D341Med (cell line): ENCODE measurements at regions not wholly inside any gene's neighbourhood (a gene's known extent, or its start where the extent isn't known, plus 50 kb on each side); places are given as distances from the start of the nearest gene placed in this dataset.

Source experiments
- DNase-seq: peaks from one replicate; pipeline ENCODE4 v3.0.0; 2012; ENCODE audit warnings: low spot score

- DNase-seq: no peak
These were observed 178.4 kb downstream of the MRPL14 start for GRCh38 chr6:43948527-43949485.

DNA sequence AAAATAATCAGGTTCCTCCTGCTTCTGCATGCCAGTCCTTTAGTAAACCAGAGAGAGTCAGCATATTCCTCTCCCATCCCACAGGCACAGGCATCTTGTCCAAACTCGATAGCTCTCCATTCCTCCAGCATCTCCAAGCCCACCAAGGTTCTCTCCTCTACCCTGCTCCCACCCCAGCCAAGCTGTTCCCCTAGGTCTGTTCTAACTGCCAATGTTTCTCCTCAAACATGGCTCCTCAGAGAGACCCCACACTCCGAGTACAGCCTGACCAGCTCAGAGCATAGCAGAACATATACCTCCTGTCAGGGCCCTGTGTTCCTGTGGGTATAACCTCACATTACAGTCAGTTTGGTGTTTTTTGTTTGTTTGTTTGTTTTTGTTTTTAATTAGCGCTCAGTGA is 177.8 kb downstream of the VEGFA start:
- DNase-seq: no peak

DNA sequence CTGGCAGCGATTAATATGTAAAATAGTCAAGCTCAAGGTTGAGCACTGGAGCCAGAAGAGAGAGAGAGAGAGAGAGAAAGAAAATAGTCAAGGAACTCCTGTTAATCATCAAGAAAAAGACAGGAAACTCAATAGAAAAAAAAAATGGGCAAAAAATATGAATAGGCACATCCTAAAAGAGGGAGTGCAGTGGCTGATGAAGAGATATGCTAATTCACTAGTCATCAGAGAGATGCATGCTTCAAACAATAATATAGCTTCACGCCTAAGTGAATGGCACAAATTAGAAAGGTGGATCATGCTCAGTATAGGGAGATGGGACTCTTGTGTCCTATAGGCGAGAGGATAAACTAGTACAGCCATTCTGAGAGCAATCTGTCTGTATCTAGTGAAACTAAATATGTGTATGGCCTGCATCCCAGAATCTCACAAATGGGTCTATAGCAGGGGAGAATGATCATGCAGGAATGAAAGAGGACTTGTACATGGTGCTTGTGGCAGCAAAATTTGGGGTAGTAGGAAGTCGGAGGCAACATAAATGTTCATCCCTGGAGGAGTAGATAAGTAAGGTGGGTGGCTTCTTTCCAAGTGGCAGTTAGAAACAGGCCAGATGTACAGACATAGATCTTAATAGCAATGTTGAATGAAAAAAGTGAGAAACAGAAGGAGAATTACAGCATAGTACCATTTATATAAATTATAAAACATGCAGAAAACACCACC is 176.8 kb downstream of the VEGFA start:
- no peak for DNase-seq

DNA sequence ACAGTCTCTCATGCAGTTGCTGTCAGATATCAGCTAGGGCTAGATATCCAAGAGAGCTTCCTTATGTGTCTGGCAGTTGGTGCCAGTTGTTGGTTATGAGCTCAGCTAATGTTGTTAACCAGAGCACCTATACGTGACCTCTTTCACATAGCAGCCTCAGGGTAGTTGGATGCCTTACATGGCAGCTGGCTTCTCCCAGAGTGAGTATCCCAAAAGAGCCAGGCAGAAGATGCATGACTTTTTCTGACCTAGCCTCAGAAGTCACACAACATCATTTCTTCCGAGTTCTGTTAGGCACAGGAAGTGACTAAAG is 175.7 kb downstream of the VEGFA start:
- no peak for DNase-seq

DNA sequence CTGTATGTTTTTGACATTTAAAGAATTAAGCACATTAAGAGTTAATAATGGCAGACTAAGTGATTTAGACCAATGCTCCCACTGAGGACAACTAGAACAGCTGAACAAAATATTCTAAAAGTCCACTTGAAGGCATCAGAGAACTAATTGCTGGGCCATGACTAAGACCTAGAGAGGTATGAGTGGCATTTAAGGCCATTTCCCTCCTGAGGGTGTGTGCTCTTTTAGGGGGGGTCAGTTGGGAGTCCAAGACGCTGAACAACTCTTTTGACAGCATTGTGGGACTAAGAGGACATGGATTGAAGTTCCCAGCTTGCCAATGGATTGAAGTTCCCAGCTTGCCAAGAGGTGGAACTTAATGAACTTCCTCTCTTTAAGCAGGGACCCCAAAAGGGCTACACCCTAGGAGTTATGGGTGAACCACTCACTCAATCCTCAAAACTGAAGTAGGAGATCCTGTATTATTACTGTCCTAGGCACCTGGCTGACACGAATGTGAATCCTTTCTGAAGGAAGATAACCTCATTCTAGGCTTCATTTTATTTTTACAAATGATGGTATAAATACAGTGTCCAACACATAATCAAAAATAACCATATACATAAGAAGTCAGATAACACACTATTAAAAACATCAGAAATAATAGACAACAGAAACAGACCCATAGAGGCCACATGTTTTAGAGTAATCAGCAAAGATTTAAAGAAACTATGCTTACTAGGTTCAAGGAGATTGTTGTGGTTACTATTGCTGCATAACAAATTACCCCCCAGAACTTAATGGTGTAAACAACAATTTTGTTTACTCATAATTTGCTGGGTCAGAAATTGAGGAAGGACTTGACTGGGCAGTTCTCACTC is 175.1 kb downstream of the VEGFA start:
- DNase-seq: no peak

DNA sequence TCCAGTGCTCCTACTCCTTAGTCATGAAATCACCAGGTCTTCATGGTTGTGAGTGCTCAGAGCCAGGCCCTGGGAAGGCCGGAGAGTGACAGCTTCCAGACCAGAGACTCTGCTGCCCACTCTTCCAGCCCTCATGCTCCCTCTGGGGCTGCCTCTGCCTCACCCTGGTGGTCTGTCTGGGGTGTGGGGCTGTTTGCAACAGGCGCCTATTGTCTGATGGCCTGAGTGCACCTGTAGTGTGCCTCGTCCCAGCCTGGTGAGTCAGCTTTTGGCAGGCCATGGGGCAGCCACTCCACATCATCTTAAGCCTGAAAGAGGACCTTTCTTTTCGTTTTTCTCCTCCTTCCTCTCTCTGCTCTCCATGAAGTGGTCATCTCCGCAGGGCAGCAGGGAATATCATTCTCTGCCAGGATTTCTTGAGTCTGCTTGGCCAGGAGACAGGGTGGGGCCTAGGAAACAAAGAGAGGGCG is 173.8 kb downstream of the VEGFA start:
- no peak for DNase-seq

GRCh38 chr6:43943099-43943766 is 173.2 kb downstream of the VEGFA start:
- DNase-seq: no peak

DNA sequence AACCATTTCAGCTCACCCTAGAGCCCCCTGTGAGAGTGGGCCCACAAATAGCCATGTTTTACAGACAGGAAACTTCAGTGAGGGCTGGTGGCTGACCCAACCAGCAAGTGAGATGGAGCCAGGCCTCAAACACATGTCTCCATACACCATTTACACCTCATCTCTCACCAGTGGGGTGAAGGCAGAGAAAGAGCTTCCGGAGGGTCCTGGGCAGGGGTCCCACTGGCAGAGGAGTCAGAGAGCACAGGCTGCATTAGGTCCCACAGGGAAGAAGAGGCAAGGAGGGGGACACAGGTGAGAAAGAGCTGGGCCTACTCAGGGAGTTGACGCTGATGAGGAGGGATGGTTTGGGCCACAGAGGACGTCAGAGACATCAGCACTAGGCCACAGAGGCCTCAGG is 172.6 kb downstream of the VEGFA start:
- no peak for DNase-seq

- peak; percentile 70 for DNase-seq
These were observed 172.0 kb downstream of the VEGFA start for GRCh38 chr6:43942011-43942442.

- no peak for DNase-seq
These were observed 171.2 kb downstream of the VEGFA start for GRCh38 chr6:43941174-43941573.

DNA sequence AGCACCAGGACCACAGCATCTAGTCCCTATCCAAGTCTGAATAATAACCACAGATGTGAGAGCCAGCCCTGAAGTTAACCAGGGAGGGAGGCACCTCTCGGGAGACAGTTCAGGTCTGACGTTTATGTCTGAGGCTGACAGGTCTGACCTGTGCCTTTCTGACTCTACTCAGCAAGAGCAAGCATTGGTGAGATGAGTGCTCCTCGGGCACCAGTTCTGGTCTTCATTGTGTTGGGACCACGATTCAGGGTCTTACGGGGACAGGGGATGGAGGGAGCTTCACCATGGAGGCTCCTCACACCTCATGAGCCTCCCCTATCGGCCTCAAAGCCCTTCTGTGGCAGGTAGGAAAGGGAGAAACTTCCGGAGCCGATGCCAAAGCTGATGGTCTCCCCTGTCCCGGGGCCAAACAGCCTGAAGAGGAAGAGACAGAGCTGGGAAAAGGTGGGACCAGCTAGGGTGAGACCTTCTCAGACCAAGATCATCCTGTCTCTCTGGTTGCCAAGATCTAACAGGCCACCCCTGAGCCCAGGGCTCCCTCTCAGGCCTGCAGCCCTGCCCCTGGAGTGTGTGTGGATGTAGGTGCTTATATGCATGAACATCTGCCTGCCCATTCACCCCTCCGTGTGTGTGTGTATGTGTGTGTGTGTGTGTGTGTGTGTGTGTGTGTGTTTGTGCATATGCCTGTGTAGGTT is 170.5 kb downstream of the VEGFA start:
- DNase-seq: no peak

GRCh38 chr6:43940071-43940392 is 170.0 kb downstream of the VEGFA start:
- no peak for DNase-seq

DNA sequence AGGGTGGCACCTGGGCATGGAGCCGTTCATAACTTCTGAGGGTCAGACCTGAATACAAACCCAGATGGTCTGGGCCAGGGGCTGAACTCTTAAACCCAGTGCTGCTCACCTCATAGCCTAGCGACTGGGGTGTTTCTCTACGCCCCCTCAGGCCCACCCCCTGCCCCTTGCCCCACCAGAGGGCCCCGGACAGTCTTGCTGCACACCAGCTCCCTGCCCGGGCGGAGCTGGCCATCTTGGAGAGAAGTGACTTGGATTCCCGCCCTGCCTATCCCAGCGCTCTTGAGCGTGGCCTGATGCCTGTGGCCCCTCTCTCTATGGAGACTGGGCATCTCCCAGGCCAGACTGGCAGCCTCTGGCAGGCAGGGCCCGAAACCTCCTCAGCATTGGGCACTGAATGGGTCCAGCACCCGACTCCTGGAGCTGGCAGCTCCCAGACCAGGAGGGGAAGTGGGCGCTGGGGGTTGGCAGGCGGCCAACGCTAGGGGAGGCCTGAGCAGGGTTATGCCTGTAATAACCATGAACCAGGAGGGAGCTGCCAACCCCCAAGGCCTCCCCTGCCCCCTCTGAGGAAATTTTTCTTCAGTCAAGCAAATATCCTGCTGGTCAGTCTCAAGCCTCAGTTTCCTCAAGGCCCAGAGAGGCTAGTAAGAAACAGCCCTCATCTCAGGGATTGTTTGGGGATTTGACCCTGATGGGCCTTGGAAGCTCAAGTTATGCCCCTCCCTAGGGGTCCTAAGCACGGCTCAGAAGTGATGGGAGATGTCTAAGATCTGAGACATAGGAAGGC is 169.5 kb downstream of the VEGFA start:
- no peak for DNase-seq

DNA sequence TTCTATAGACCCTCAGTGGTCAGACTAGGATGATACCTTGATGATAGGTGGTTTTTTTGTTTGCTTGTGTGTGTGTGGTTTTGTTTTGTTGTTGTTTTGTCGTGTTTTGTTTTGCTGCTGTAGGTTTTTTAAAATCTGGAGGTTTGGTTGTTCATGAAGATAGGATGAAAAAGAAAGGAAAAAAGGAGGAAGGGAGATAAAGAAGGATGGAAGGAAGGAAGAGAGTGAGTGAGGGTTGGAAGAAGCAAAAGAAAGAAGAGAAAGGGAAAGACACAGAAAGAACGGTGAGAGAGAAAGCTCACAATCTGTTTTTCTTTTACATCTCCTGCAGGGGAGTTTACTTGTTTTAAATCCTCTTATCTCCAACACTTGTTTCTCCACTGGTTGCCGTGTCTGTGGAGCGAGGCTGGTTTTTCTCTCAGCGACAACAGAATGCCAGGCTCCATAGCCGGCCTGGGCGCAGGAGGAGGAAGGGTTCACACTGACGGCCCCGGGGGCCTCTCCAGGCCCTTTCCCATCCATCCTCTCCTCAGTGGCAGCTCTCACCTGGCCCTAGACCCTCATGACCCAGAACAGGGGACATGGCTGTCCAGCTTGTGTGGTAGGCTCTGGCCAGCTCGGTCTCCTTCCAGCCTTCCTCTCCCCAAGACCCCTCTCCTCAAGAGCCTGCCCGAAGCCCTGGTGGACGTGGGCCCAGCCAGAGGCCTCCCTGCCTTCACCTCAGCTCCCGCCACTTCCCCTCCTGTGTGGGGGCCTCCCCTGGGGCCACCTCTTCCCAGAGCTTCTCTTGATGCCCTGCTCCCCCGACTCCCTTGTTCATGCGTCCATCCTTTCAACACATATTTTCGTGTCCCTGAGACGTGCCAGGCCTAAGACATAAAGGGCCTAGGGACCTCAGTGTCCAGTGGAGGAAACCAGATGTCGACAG is 168.4 kb downstream of the VEGFA start:
- DNase-seq: no peak

DNA sequence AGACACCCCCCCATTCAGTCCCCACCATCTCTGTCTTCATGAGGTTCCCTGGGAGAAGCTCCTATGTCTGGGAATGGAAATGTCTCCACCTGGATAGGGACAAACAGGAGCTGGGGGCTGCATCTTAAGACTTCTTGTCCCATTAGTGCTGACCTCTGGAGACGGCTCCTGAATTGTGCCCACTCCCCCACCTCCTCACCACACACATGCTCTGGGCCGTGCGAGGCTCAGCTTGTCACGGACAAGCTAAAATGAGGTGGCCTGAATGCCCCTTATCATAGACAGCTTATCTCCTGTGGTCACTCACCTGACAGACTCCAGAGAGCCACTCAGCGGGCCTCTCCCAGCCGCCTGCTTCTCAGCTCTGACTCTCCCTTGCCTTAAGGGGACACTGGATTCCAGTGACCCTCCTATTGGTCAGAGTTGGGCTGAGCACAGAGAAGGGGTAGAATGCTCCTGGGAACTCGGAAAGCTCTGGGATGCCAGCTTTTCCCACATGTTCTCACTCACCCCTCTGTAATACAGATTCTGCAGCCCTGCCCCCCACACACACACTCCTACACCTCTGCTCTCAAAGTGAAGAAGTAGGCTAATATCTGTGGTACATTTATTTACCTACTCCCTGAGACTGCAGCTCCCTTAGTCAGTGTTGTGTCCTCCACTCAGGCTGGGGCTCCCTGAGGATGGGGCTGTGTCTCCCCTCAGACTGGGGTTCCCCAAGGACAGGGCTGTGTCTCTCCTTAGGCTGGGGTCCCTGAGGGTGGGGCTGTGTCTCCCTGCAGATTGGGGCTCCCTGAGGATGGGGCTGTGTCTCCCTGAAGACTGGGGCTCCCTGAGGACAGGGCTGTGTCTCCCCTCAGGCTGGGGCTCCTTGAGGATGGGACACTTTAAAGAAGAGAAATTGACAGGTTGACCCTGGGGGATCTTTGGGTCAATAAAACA is 167.5 kb downstream of the VEGFA start:
- DNase-seq: no peak

GRCh38 chr6:43936476-43936875 is 166.5 kb downstream of the VEGFA start:
- no peak for DNase-seq

- no peak for DNase-seq
These were observed 166.0 kb downstream of the VEGFA start for GRCh38 chr6:43935921-43936439.
